ENCODE measurements at regions not wholly inside any gene's neighbourhood (a gene's known extent, or its start where the extent isn't known, plus 50 kb on each side); places are given as distances from the start of the nearest gene placed in this dataset.

- no peak for TF ChIP-seq ZBTB33 (IDR thresholded peaks at IDR 0.05; ENCODE audit: borderline replicate concordance, low read depth)
- no peak for TF ChIP-seq SIN3A (IDR thresholded peaks at IDR 0.05; ENCODE audit: borderline replicate concordance, low read depth, low read length)
- TF ChIP-seq FOXM1 (IDR thresholded peaks at IDR 0.05; ENCODE audit: low read depth): no peak
- TF ChIP-seq TAF1 (IDR thresholded peaks at IDR 0.05; ENCODE audit: borderline replicate concordance, low read depth, low read length): no peak
These were observed 344.7 kb downstream of the MYCN start (continued) for GRCh38 chr2:16284941-16285625.

GRCh38 chr2:16283071-16283850 lies 342.9 kb downstream of the MYCN start:
- no peak for DNase-seq
- Histone ChIP-seq H3K79me2 (ENCODE audit: insufficient read depth) (no peaks in the 10 kb centered on the region), H3K9me3 (no peaks in the 10 kb centered on the region), H3K4me2 (no peak overlapping the region), H3F3A (replicated peaks; ENCODE audit: insufficient read depth) (no peaks in the 10 kb centered on the region), H3K4me3 (ENCODE audit: low read depth in 2 of 2, low read length in 1 of 2) (no peak overlapping the region), H3K27me3 (ENCODE audit: insufficient read depth) (no peaks in the 10 kb centered on the region), H2AFZ (ENCODE audit: low read depth) (no peak overlapping the region), H3K9ac (no peak overlapping the region), H3K9me2 (no peaks in the 10 kb centered on the region), H3K27ac (ENCODE audit: low read depth in 2 of 2, low read length in 1 of 2) (no peak overlapping the region), H4K20me1 (ENCODE audit: insufficient read depth) (no peaks in the 10 kb centered on the region), H3K4me1 (ENCODE audit: control insufficient read depth in 1 of 2, insufficient read depth in 2 of 2, low read depth in 1 of 2, low read length in 1 of 2) (peaks cover 0 to 18% of the 10 kb centered on the region in 2 experiments; a peak in 1 of 4 replicates), H3K36me3 (replicated peaks in 1 of 2; ENCODE audit: control insufficient read depth in 1 of 2, insufficient read depth in 2 of 2, low read length in 1 of 2) (no peaks in the 10 kb centered on the region)
- 66% methylated on average over 10 of the region's 10 CpGs for WGBS (ENCODE audit: low lambda C conversion rate)
- TF ChIP-seq GABPA (IDR thresholded peaks at IDR 0.05; ENCODE audit: low read depth): no peak
- TF ChIP-seq ZBTB33 (IDR thresholded peaks at IDR 0.05; ENCODE audit: borderline replicate concordance, low read depth): no peak
- no peak for TF ChIP-seq RXRA (IDR thresholded peaks at IDR 0.05; ENCODE audit: borderline replicate concordance, low read depth)
- no peak for TF ChIP-seq GATA2 (CRISPR knock-in tag; IDR thresholded peaks at IDR 0.05)
- no peak for TF ChIP-seq TCF12 (IDR thresholded peaks at IDR 0.05)
- no peak for TF ChIP-seq RAD21 (IDR thresholded peaks at IDR 0.05; ENCODE audit: low read length)
- TF ChIP-seq USF1 (IDR thresholded peaks at IDR 0.05; ENCODE audit: borderline replicate concordance, low read depth): no peak
- no peak for TF ChIP-seq YY1 (IDR thresholded peaks at IDR 0.05; ENCODE audit: low read depth)
- TF ChIP-seq CHD2 (IDR thresholded peaks at IDR 0.05; ENCODE audit: low read length, partially characterized antibody): no peak
- TF ChIP-seq CTCF (IDR thresholded peaks at IDR 0.05): no peak
- TF ChIP-seq FOXM1 (IDR thresholded peaks at IDR 0.05; ENCODE audit: low read depth): no peak
- POLR2A ChIA-PET: no interaction called here
- CTCF ChIA-PET: interaction anchor here (0.6 to 8.2 kb wide), 16 partner anchors 9 to 649 kb away, joined by 3 to 93 read pairs (median 4); partner anchors contain the start of gene MYCN
